GM12891 (cell line): ENCODE measurements at regions not wholly inside any gene's neighbourhood (a gene's known extent, or its start where the extent isn't known, plus 50 kb on each side); places are given as distances from the start of the nearest gene placed in this dataset.

Experiments
- POLR2A ChIP-seq: IDR thresholded peaks from 2 replicates; pipeline ENCODE4 v1.6.1; 2011; ENCODE audit warnings: low read depth, low read length, control low read depth
- POLR2AphosphoS5 ChIP-seq: IDR thresholded peaks from 2 replicates; pipeline ENCODE4 v1.6.1; 2011; ENCODE audit warnings: low read depth, low read length, control low read depth
- SPI1 ChIP-seq: IDR thresholded peaks from 2 replicates; pipeline ENCODE4 v1.6.1; 2011; ENCODE audit warnings: low read depth, low read length, control low read depth

GRCh38 chr1:82704393-82704792, 903.7 kb downstream of the ADGRL2 start:
- TF ChIP-seq POLR2AphosphoS5 = no peak
- no peak for TF ChIP-seq SPI1
- no peak for TF ChIP-seq POLR2A
